ENCODE measurements at regions not wholly inside any gene's neighbourhood (a gene's known extent, or its start where the extent isn't known, plus 50 kb on each side); places are given as distances from the start of the nearest gene placed in this dataset.

- no peak for DNase-seq (ENCODE audit: low read depth in 2 of 2)
These were observed 106.4 kb upstream of the SDK1 start for GRCh38 chr7:3194501-3195141.

GRCh38 chr7:3195160-3195559 is 105.9 kb upstream of the SDK1 start:
- no peak for DNase-seq (ENCODE audit: low read depth in 2 of 2)

- DNase-seq (ENCODE audit: low read depth in 2 of 2), result no peak
These were observed 104.2 kb upstream of the SDK1 start for GRCh38 chr7:3196629-3197400.

DNA sequence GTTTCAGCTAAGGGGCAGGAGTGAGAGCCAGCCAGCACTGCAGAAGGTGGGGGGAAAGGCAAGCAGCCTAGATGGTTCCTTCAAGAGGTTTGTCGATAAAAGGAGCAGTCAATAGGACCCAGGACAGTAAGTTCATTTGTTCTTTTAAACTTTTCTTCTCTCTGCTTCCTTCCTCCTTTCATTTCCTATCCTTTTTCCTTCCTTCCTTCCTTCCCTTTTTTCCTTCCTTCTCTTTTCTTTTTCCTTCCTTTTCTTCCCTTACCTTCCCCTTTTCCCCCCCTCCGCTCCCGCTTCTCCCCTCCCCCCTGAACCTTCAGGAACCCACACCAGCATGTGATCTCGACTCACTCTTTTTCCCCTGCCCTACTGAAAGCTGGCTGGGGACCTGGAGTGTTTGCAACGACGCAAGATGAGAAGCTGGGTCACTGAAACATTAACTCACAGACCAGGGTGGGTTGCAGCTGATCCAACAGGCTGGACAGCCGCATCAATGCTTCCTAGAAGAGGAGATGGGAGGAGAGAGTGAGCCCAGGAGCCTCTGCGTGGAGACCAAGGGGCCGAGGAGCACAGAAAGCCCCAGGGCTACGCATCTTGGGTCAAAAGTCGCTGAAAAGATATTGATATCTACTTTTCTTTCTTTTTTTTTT is 103.4 kb upstream of the SDK1 start:
- DNase-seq (ENCODE audit: low read depth in 2 of 2), result no peak

GRCh38 chr7:3198316-3198715 is 102.7 kb upstream of the SDK1 start:
- DNase-seq (ENCODE audit: low read depth in 2 of 2), result no peak

DNA sequence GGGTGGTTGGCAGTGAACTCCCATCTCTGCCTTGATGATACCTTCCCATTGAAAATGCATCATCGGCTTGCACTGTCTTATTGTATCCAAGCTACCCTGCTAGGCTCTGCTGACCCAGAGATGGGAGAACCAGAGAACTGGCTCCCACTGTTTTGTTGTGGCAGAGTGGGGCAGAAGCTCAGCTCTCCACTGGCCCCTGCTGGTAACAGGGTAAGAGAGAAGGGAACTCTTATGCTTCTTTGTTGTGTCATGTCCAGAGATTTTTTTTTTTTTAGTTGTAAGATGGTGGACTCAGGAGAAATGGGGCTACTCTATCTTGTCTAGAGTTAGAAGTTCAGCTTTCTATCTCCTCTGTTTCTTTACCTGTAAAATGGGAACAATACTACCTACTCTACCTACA is 100.5 kb upstream of the SDK1 start:
- no peak for DNase-seq (ENCODE audit: low read depth in 2 of 2)

- no peak for DNase-seq (ENCODE audit: low read depth in 2 of 2)
These were observed 99.7 kb upstream of the SDK1 start for GRCh38 chr7:3201306-3201705.

DNA sequence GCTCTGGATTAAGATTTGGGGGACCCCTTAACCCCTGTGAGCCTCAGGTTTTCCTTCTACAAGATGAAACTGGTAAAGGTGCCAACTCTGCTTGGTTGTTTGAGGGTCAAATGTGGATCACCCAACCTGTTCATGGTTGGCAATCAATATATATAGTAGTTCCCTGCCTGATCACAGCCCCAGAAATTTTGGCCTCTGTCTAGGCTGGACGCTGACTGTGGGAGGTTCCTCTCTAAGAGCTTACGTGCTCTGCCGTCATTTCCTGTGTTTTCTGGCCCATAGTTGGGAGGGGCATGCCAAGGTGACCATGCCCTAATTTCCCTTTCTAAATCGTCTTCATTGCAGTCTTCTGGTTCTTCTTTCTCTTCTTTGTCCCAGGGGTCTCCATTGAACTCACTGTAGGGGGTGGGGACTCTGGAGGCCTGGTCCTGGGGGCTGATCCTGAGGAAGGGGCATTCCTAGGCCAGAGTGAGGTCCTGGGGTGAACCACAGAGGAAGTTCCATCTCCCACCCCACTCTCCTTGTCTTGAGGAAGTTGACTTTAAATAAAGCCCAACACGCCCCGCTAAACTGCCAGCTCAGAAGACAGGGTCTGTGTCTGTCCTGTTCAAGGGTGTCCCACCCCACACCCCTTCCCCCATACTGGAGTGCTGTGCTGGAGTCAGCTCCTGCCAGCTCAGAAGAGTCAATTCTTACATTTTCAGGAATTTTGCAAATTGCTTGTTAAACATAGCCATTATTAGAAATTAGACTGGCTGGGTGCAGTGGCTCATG is 98.9 kb upstream of the SDK1 start:
- no peak for DNase-seq (ENCODE audit: low read depth in 2 of 2)

GRCh38 chr7:3204526-3204925 is 96.5 kb upstream of the SDK1 start:
- DNase-seq (ENCODE audit: low read depth in 2 of 2), result no peak

GRCh38 chr7:3206101-3206500 is 95.0 kb upstream of the SDK1 start:
- DNase-seq (ENCODE audit: low read depth in 2 of 2), result no peak

DNA sequence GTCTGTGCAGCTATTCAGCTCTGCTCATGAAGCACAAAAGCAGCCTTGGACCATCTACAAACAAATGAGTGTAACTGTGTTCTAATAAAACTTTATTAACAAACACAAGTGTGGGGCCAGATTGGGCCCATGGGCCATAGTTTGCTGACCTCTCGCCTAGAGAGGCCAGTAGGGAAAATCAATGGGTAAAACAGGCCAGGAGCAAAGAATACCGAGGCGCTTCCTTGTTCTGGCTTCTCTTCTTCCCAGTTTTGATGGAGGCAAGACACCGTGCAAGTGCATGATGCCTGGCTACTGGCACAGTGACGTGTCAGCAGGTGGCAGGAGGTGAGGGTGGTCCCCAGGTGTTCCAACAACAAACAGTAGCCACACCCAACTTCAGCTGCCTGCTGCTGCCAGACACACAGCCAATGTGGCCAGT is 94.3 kb upstream of the SDK1 start:
- no peak for DNase-seq (ENCODE audit: low read depth in 2 of 2)

DNA sequence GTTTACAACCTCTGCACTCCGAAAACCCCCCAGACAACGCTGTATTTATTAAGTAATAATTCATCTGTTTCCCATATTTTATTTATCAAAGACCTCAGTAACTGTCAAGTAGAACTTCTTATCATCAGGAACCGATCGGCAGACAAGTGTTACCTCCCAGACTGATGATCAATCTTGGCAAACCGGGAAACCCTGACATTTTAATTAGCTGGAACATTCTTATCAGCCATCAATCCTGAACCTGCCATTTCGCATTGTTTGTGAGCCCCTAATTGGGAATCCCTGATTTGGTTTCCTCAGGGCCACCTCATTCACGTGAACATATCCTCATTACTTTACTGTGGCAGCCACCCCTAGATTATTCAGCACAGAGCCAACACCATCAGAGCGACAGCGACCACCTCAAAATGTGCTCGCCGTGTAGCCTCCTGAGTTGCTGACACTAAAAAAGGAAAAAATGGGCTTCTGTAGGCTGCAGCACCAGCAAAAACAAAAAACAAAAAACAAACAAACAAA is 93.6 kb upstream of the SDK1 start:
- no peak for DNase-seq (ENCODE audit: low read depth in 2 of 2)

DNA sequence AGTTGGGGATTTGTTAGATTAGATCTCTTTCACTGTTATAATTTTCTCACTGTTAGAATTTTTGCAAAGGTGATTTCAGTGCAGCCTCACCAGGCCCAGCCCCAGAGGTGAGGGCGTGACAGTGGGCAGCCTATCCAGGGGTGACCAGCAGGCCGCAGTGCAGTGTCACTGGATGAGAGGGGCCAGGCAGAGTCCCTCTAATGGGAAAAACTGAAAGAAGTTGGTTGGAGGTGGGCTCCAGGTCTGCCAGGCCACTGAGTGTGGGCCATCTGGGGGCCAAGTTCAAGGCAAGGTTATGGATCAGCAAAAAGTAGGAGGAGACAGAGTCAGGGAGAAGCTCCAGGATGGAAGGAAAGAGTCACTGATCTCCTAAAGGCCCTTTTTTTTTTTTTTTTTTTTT is 90.5 kb upstream of the SDK1 start:
- DNase-seq (ENCODE audit: low read depth in 2 of 2), result no peak

GRCh38 chr7:3214090-3214413 is 87.0 kb upstream of the SDK1 start:
- no peak for DNase-seq (ENCODE audit: low read depth in 2 of 2)

DNA sequence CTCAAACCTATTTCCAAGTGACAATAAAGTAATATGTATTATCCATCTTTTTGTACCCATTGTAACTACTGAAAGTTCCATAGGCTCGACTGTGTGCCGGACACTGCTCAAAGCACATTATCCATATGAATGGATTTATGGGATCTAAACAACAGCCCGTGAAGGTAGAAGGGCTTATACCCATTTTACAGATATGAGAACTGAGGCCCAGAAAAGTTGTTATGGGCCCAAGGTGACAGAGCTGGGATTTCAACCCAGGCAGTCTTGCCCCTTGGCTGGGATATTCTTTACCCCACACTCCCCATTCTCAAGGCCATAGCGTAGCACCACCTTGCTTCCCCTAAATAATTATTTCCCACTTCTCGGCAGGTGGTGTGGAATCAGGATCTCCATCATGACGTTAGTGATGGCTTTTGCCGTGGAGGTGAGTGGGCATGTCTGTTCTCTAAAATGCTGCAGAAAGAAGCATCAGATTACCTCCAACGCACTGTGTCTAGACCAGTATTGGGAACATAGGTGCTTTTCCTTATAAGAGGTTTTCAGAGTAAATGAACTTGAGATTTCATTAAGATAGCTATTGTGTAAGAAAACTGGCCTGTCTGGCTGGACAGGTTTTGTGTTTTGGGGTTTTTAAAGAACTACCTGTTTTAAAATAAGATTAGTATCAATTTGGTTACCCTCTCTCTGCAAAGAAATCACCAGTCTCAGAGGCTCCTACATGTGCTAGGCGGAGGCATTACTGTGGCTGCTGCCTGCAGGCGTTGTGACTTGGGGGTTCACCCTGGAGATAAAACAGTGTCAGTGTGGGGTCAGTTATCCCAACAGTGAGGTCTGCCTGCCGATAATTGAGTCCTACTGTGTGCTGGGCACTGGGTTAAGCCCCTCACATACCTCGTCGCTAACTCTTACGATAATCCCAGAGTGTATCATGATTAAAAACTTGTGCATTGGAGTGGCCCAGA is 85.1 kb upstream of the SDK1 start:
- DNase-seq (ENCODE audit: low read depth in 2 of 2), result no peak

- DNase-seq (ENCODE audit: low read depth in 2 of 2), result no peak
These were observed 83.9 kb upstream of the SDK1 start for GRCh38 chr7:3217166-3217565.

GRCh38 chr7:3218411-3219225 is 82.4 kb upstream of the SDK1 start:
- DNase-seq (ENCODE audit: low read depth in 2 of 2), result no peak

DNA sequence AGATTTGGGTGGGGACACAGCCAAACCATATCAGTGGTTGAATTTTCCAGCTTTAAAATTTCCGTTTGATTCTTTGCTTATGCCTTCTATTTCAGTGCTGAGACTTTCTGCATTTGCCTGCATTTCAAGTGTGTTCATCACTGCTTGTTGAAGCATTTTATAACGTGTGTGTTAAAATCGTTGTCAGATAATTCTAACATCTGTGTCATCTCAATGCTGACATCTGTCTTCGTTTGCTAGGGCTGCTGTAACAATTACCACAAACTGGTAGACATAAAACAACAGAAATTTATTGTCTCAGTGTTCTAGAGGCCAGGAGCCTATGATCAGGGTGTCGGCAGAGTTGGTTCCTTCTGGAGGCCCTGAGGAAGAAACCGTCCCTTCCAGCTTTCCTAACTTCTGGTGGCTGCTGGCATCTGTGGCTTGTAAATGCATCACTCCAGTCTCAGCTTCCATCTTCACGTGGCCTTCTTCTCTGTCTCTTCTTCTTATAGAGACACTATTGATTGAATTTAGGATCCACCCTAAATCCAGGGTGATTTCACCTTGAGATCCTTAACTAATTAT is 71.1 kb upstream of the SDK1 start:
- no peak for DNase-seq (ENCODE audit: low read depth in 2 of 2)

DNA sequence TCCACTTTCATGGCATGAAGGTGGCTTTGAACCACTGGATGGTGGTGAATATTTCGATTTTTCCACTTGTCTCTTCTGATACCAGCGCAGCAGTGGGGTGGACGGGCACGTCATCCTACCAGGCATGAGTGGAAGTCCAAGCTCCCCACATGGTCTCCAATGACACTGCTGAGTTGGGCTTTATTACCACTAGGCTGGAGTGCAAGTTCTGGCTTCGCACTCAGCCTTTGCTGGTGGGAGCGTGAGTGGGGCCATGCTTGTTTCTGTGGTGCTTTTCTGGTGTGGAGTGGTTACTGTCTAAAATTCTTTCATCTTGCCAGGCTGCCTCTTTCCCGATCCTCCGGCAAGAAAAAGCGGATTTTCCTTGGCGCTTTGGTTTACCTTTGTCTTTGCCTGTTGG is 70.1 kb upstream of the SDK1 start:
- DNase-seq (ENCODE audit: low read depth in 2 of 2), result no peak

DNA sequence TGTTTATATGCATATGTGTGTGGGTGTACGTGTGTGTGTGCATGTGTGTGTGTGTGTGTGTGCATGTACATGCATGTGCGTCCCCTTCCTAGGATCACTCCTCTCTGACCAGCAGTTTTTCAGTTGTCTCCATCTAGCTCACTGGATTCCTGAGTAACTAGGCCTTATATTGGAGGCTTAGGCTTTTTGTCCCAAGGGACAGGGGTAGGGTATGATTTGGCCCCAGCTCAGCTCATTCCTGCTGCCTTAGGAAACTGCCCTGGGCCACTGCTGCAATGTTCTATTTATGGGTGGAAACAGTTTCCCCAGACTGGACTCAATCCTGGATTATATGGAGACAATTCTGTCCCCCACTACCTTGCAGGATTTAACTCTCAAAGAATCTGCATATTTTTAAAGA is 68.8 kb upstream of the SDK1 start:
- no peak for DNase-seq (ENCODE audit: low read depth in 2 of 2)

All from stimulated activated CD4-positive, alpha-beta T cell treated with anti-CD3 and anti-CD28 coated beads, Interleukin-1b, Interleukin-23, amount 100 ng/mL, for 1 hour (primary cell).